GDM1 (cell line): ENCODE measurements at regions not wholly inside any gene's neighbourhood (a gene's known extent, or its start where the extent isn't known, plus 50 kb on each side); places are given as distances from the start of the nearest gene placed in this dataset.
"Not testable (repeated sequence)": the region's sequence is repeated elsewhere in the genome, so short reads cannot be mapped to it uniquely, and the experiment has no call there.

Source experiments
- DNase-seq: peaks from one replicate; lab custom pipeline; 2025; lab: John Stamatoyannopoulos, UW

GRCh38 chr1:79220509-79220908 is 214.0 kb upstream of the ADGRL4 start:
- no peak for DNase-seq

- no peak for DNase-seq
Observed at GRCh38 chr1:79215311-79215710, 208.8 kb upstream of the ADGRL4 start.

GRCh38 chr1:79207786-79208185 is 201.3 kb upstream of the ADGRL4 start:
- DNase-seq: no peak

- no peak for DNase-seq
Observed at GRCh38 chr1:79207331-79207730, 200.8 kb upstream of the ADGRL4 start.

- no peak for DNase-seq
Observed at GRCh38 chr1:79204779-79205479, 198.4 kb upstream of the ADGRL4 start.

GRCh38 chr1:79198832-79199231 is 192.3 kb upstream of the ADGRL4 start:
- DNase-seq: no peak

GRCh38 chr1:79197421-79197820 is 190.9 kb upstream of the ADGRL4 start:
- no peak for DNase-seq

GRCh38 chr1:79196211-79196610 is 189.7 kb upstream of the ADGRL4 start:
- no peak for DNase-seq

- DNase-seq: no peak
Observed at GRCh38 chr1:79193211-79194079, 186.9 kb upstream of the ADGRL4 start.

GRCh38 chr1:79190074-79190473 is 183.5 kb upstream of the ADGRL4 start:
- DNase-seq: no peak

GRCh38 chr1:79188337-79188736 is 181.8 kb upstream of the ADGRL4 start:
- no peak for DNase-seq

- no peak for DNase-seq
Observed at GRCh38 chr1:79186260-79186659, 179.7 kb upstream of the ADGRL4 start.

GRCh38 chr1:79177844-79178243 is 171.3 kb upstream of the ADGRL4 start:
- no peak for DNase-seq

- no peak for DNase-seq
Observed at GRCh38 chr1:79161077-79161476, 154.5 kb upstream of the ADGRL4 start.

- no peak for DNase-seq
Observed at GRCh38 chr1:79155991-79156390, 149.5 kb upstream of the ADGRL4 start.

GRCh38 chr1:79151006-79151796 is 144.7 kb upstream of the ADGRL4 start:
- DNase-seq: no peak

GRCh38 chr1:79150576-79150975 is 144.0 kb upstream of the ADGRL4 start:
- DNase-seq: no peak

- DNase-seq: not testable (repeated sequence)
Observed at GRCh38 chr1:79138227-79138626, 131.7 kb upstream of the ADGRL4 start.

GRCh38 chr1:79133774-79134364 is 127.3 kb upstream of the ADGRL4 start:
- no peak for DNase-seq

- no peak for DNase-seq
Observed at GRCh38 chr1:79131626-79132025, 125.1 kb upstream of the ADGRL4 start.

GRCh38 chr1:79129914-79130313 is 123.4 kb upstream of the ADGRL4 start:
- DNase-seq: no peak

GRCh38 chr1:79128722-79129121 is 122.2 kb upstream of the ADGRL4 start:
- no peak for DNase-seq
